Adrenal gland (tissue), 5 donors: ENCODE measurements at regions not wholly inside any gene's neighbourhood (a gene's known extent, or its start where the extent isn't known, plus 50 kb on each side); places are given as distances from the start of the nearest gene placed in this dataset.

ENCODE experiments used
- POLR2A ChIP-seq, 2 donors: fragments of 450-650 bp; IDR thresholded peaks; one replicate each; pipeline ENCODE4 v1.6.1; 2017; ENCODE audit warnings: antibody characterized with exemption in 2 of 2, mild to moderate bottlenecking in 2 of 2, moderate library complexity in 1 of 2
- TF ChIP-seq, protein P1 (sequence below), 6 experiments: fragments of 450-650 bp in 4 of 6; fragments of 200-600 bp in 2 of 6; sonication (generic) in 1 of 6; IDR thresholded peaks; 1 replicate in 5 of 6; 2 replicates in 1 of 6; pipeline versions ENCODE4 v1.5.1 to v1.8.0; 2016 to 2021; ENCODE audit warnings: antibody characterized with exemption in 6 of 6, mild to moderate bottlenecking in 2 of 6, moderate library complexity in 1 of 6
- donor health status: DM: no; HTN: no; CAD: no.

DNA sequence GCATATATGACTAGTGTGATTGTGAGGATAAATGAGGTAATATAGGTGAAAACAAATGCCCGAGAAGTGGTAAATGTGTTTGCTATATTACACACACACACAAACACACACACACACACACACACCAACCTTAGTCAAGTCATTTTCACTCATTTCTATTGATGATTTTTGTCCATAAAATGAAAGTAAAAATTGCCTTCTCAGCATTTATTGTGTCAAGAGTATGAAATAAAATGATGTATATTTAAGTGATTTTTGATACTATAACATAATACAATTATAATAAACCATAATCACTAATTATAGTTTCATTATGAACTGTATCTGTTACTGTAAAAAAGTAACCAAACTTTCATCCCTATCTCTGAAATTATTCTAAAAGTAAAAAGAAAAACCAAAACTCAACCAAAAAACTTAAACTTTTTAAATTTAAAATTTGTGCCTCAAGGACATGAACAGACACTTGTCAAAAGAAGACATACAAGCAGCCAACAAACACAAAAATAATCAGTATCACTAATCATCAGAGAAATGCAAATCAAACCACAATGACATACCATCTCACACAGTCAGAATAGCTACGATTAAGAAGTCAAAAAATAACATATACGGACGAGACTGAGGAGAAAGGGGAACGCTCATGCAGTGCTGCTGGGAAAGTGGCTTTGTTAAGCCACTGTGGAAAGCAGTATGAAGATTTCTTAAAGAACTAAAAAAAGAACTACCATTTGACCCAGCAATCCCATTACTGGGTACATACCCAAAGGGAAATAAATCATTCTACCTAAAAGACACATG lies 601.0 kb downstream of the TMA16 start:
- TF ChIP-seq, protein P1, sequence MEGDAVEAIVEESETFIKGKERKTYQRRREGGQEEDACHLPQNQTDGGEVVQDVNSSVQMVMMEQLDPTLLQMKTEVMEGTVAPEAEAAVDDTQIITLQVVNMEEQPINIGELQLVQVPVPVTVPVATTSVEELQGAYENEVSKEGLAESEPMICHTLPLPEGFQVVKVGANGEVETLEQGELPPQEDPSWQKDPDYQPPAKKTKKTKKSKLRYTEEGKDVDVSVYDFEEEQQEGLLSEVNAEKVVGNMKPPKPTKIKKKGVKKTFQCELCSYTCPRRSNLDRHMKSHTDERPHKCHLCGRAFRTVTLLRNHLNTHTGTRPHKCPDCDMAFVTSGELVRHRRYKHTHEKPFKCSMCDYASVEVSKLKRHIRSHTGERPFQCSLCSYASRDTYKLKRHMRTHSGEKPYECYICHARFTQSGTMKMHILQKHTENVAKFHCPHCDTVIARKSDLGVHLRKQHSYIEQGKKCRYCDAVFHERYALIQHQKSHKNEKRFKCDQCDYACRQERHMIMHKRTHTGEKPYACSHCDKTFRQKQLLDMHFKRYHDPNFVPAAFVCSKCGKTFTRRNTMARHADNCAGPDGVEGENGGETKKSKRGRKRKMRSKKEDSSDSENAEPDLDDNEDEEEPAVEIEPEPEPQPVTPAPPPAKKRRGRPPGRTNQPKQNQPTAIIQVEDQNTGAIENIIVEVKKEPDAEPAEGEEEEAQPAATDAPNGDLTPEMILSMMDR (IDR thresholded peaks at IDR 0.05) = no peak
- TF ChIP-seq POLR2A (IDR thresholded peaks at IDR 0.05) = no peak
